Liver (tissue), 8 donors: ENCODE measurements at regions not wholly inside any gene's neighbourhood (a gene's known extent, or its start where the extent isn't known, plus 50 kb on each side); places are given as distances from the start of the nearest gene placed in this dataset. TPM values are rescaled to one million over a fixed set of nuclear protein-coding genes. Genes with fewer than 3 reads are reported as not detected.

Experiments
- DNase-seq: peaks from one replicate; pipeline ENCODE4 v3.0.0-alpha.2; 2017; ENCODE audit warnings: low spot score
- H3K27ac ChIP-seq, 2 donors: one replicate each; pipeline ENCODE4 v1.7.0; 2013; ENCODE audit warnings: inconsistent platforms in 2 of 2, low read length in 2 of 2, control low read depth in 1 of 2, low read depth in 1 of 2, mild to moderate bottlenecking in 1 of 2
- H3K27me3 ChIP-seq, 4 donors: one replicate each; pipeline versions ENCODE4 v1.6.1 to v1.7.0; 2013; ENCODE audit warnings: low read length in 3 of 4, inconsistent platforms in 1 of 4, mild to moderate bottlenecking in 1 of 4, moderate library complexity in 1 of 4; ENCODE audit not compliant: control insufficient read depth in 4 of 4, insufficient read depth in 4 of 4
- H3K36me3 ChIP-seq, 4 donors: one replicate each; pipeline versions ENCODE4 v1.6.1 to v1.7.0; 2013; ENCODE audit warnings: low read length in 3 of 4, mild to moderate bottlenecking in 3 of 4, low read depth in 1 of 4, moderate library complexity in 1 of 4; ENCODE audit not compliant: control insufficient read depth in 4 of 4, insufficient read depth in 3 of 4
- H3K4me1 ChIP-seq, 4 donors: one replicate each; pipeline versions ENCODE4 v1.6.1 to v1.7.0; 2013; ENCODE audit warnings: low read length in 3 of 4, mild to moderate bottlenecking in 3 of 4, moderate library complexity in 1 of 4; ENCODE audit not compliant: control insufficient read depth in 4 of 4, insufficient read depth in 4 of 4
- H3K4me3 ChIP-seq, 3 donors: one replicate each; pipeline versions ENCODE4 v1.6.1 to v1.7.0; 2013; ENCODE audit warnings: low read length in 3 of 3, control low read depth in 1 of 3, low read depth in 1 of 3, mild to moderate bottlenecking in 1 of 3
- H3K9ac ChIP-seq, 2 donors: one replicate each; pipeline ENCODE4 v1.7.0; 2013; ENCODE audit warnings: low read length in 2 of 2, mild to moderate bottlenecking in 2 of 2, moderate library complexity in 2 of 2, control low read depth in 1 of 2, low read depth in 1 of 2
- H3K9me3 ChIP-seq, 4 donors: one replicate each; pipeline versions ENCODE4 v1.6.1 to v1.7.0; 2013; ENCODE audit warnings: low read length in 3 of 4; ENCODE audit not compliant: control insufficient read depth in 4 of 4
- ATF3 ChIP-seq: IDR thresholded peaks from 2 replicates; pipeline ENCODE4 v1.6.1; 2016; ENCODE audit warnings: antibody characterized with exemption
- HNF4A ChIP-seq, 2 donors: conservative IDR thresholded peaks; 2 replicates each; pipeline ENCODE4 v1.6.1; 2016; ENCODE audit warnings: antibody characterized with exemption in 2 of 2, mild to moderate bottlenecking in 2 of 2
- HNF4G ChIP-seq: IDR thresholded peaks from 2 replicates; pipeline ENCODE4 v1.6.1; 2016; ENCODE audit warnings: antibody characterized with exemption
- RAD21 ChIP-seq, 2 donors: IDR thresholded peaks; 2 replicates each; pipeline ENCODE4 v1.6.1; 2016; ENCODE audit warnings: antibody characterized with exemption in 2 of 2, mild to moderate bottlenecking in 2 of 2
- WGBS: extraction: QIAGEN DNeasy Blood & Tissue Kit; methylation state at CpG from one replicate; pipeline ENCODE4 v1.1.7; 2013; 5-methylcytosine and 5-hydroxymethylcytosine counted together
- small RNA-seq: library from RNA; depleted of rRNA; stranded (forward); fragments of <200 nt; gene quantifications from one replicate; pipeline ENCODE3, GENCODE V24; 2014
- donor health status: healthy.
- donor health status: healthy.
- donor health status: healthy.
- donor health status: healthy.

- Histone ChIP-seq H3K36me3 (no peaks in the 10 kb centered on the region), H3K4me3 (no peak overlapping the region), H3K27ac (no peak overlapping the region), H3K9ac (no peak overlapping the region), H3K4me1 (no peaks in the 10 kb centered on the region), H3K27me3 (no peaks in the 10 kb centered on the region), H3K9me3 (no peaks in the 10 kb centered on the region)
- TF ChIP-seq RAD21 (IDR thresholded peaks at IDR 0.05), result peak in 1 of 2 donors; percentile 30
- TF ChIP-seq HNF4G, result no peak
- no peak for TF ChIP-seq ATF3
- no peak for TF ChIP-seq HNF4A (conservative IDR thresholded peaks at IDR 0.05)
- no peak for DNase-seq
- WGBS, result 36% methylated on average over 2 of the region's 2 CpGs
Observed at GRCh38 chr14:29521526-29522137, 406.0 kb downstream of the PRKD1 start.

Small RNA genes lying in the stretch of these regions (small RNA-seq; reads per million reads assigned to genes)
- gene RF00019, result not detected
- not detected for gene RNU11-5P
- gene RNU6-864P, result not detected
